ENCODE measurements at regions not wholly inside any gene's neighbourhood (a gene's known extent, or its start where the extent isn't known, plus 50 kb on each side); places are given as distances from the start of the nearest gene placed in this dataset.
A peak's percentile ranks its signal among the peaks of the same experiment; 100 is the strongest.
"Not testable (repeated sequence)": the region's sequence is repeated elsewhere in the genome, so short reads cannot be mapped to it uniquely, and the experiment has no call there.

DNA sequence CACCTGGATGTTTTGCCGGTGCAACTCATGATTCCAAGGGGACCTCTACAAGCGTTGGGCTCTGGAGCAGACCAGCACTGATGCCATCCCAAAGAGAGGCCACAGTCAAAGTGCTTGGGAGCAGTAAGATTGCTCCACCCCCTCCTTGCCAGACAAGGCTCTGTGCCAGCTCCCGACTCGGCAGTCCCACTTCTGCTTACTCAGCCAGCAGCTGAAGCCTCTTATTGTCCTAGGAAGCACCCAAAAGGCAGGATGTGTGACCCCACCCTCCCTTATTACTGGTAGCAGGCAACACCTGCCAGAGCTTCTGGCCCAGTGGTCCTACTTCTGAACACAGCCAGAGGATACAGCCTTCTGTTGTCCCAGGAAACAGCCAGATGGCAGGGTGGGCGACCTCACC, 614.2 kb downstream of the TENT5A start:
- DNase-seq (ENCODE audit: low spot score) = no peak

DNA sequence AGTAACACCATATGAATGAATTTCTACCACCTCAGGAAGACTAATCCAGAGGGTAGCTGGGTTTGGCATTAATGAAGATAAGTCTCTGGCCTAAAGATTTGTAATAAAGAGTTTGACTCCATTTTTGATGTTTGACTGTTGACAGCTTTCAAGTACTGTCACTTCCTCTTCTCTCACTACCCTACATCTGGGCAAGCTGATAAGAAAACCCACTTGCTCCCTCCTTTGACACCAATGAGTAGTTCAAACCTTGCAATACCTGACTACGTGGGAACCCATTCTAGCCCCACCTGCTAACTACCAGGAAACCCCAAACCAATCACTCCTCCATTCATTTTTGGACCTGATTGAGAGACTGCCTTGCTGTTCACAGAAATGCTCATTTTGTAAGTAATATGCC, 621.5 kb downstream of the TENT5A start:
- no peak for DNase-seq (ENCODE audit: low spot score)

DNA sequence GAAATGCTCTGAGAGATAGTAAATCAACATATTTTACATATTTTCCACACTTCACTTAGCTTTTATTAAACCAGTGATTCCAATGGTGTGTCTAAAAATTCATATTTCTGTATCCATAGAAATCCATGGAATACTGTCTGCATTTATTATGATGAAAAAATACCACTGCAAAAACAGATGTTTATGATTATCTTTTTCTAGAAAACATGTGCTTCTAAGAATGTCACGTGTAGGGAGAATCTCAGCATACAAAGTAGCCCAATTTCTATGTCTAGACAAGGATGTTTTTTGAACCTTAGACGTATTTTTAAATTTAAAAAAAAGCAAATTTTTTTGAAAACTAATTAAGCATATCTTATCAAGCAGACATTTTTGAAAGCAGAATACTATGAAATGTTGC, 622.4 kb downstream of the TENT5A start:
- peak; percentile 48 for DNase-seq (ENCODE audit: low spot score)

DNA sequence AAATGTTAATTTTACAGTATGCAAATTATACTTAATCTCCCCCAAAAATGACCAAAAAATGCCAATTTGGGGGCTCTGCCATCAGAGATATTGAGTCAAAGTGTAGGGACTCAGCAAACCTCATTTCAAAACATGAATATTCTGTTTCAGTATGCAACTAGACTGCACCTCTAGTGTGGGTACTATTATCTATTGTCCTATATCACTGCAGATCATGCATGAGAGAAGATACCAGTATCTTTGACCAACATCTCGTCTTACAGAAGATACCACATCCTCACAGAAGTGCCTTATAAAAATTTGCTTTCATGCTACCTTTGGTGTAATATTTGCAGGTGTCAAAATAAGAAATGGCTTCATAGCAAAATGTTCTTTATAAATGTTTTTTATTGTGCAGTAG, 623.8 kb downstream of the TENT5A start:
- DNase-seq (ENCODE audit: low spot score) = no peak

DNA sequence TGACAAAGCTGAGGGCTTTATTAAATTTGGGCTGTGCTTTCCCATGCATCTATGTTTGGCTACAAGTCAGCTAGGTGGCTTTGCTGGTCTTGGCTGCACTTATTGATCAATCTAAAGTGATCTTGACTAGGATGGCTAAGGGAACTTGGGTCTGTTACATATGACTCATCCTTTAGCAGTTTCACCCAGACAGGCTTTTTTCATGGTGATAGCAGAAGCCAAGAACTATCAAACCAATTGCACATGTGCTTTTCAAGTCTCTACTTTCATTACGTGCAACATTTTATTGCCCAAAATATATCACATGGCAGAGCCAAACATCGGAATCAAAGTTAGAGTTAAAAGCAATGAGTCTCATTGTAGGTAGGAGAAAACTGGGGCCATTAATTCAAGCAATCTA, 626.3 kb downstream of the TENT5A start:
- DNase-seq (ENCODE audit: low spot score) = peak; percentile 10

DNA sequence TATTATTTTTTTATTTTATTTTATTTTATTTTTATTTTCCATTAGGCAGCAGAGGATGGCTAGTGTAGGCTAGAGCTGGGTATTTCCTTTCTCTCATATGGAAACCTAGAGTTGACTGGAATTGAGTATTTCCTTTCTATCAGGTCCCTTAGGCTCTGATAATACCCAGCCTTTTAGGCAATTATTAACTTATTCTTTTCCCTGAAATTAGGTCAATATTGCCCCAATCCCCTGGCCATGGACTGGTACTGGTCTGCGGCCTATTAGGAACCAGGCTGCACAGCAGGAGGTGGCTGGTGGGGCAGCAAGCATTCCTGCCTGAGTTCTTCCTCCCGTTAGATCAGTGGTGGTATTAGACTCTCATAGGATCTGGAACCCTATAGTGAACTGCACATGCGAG, 632.2 kb downstream of the TENT5A start:
- no peak for DNase-seq (ENCODE audit: low spot score)

DNA sequence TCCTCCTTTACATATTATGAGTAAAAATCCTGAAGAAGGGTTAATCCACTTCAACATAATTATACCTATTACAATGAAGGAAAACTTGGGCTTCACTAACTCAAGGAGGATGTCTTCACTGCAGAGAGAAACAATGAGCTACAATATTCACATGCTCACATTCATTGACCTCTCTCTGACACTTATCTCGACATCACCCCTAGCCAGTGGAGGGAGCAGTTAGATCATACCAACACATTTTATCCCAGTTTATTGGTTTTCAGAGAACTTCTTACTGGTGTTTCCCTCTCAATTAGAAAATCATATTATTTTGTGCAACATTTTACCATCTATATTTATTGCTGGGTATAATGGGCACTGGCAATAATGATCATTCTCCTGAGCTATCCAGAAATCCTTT, 646.5 kb downstream of the TENT5A start:
- no peak for DNase-seq (ENCODE audit: low spot score)

DNA sequence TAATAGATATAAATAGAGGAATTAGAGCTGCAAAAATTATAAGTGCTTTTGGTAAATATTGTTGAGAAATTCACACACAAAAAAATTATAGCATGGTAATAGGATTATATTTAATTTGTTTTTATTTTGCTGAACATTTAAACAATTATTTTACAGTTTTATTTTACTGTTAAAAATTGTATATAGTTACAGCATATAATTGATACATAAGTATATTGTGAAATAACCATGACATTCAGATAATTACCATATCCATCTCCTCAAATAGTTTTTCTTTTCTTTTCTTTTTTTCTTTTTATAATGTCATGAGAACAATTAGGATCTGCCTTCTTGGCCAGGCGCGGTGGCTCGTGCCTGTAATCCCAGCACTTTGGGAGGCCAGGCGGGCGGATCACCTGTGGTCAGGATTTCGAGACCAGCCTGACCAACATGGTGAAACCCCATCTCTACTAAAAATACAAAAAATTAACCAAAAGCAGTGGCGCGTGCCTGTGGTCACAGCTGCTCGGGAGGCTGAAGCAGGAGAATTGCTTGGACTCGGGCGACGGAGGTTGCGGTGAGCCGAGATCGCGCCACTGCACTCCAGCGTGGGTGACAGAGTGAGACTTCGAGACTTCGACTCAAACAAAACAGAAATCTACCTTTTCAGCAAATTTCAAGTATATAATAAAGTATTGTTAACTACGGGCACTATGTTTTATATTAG, 654.2 kb downstream of the TENT5A start:
- no peak for DNase-seq (ENCODE audit: low spot score)

DNA sequence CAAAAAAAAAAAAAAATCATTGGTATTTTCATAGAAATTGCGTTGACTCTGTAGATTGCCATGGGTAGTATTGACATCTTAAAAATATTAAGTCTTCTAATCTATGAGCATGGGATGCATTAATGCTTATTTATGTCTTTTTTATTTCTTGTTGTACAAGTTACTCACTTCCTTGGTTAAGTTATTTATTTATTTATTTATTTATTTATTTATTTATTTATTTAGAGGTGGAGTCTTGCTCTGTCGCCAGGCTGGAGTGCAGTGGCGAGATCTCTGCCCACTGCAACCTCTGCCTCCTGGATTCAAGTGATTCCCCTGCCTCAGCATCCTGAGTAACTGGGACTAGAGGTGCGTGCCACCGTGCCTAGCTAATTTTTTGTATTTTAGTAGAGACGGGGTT, 656.0 kb downstream of the TENT5A start:
- DNase-seq (ENCODE audit: low spot score) = not testable (repeated sequence)

DNA sequence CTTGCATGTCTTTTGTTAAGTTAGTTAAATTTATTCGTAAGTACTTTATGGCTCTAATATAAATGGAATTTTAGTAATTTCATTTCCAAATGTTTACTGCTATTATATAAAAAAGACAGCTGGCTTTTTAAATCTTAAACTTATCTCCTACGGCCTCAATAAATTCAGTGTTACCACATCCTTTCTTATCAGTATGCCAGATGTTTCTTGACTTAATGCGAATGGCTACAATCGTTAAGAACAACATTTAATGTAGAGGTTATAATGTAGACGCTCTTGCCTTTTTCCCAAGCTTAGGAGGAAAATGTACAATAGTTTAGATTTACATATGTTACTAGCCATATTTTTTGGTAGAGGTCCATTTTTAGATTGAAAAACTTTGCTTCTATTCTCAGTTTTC, 659.4 kb downstream of the TENT5A start:
- peak; percentile 83 for DNase-seq (ENCODE audit: low spot score)

DNA sequence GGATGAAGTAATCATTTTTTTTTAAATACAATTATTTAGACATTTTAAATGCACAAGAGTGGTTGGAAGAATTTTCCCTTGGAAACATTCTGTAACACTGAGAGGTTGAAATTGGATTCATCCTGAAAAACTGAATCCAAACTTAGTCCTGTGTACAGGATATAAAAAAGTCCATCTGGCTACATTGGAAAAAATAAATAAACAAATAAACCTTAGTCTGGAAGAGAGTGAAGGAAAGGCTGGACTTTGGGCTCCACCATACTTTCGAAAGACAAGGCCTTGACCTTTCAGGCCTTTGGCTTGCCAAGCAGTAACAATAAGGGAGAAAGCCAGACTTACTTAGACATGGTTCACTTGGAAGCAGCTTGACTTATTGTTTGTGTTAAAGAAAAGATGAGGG, 664.3 kb downstream of the TENT5A start:
- no peak for DNase-seq (ENCODE audit: low spot score)

DNA sequence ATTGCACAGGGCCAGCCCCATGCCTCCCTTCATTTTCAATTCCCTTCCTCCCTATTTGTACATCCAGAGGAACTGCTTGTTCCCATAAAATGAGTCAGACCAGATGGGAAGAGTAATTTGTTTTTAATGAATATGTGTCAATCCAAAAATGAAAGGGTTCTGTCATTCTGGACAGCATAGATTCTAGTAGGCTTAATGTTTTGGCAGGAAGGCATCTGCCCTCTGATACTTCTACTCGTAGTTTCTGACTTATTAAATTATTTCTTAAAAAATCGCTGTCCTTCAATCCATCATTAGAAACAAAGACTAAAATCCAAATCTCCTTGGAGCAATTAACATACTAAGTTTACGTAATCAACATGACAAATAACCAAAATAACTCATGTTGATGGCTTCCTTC, 665.5 kb downstream of the TENT5A start:
- no peak for DNase-seq (ENCODE audit: low spot score)

DNA sequence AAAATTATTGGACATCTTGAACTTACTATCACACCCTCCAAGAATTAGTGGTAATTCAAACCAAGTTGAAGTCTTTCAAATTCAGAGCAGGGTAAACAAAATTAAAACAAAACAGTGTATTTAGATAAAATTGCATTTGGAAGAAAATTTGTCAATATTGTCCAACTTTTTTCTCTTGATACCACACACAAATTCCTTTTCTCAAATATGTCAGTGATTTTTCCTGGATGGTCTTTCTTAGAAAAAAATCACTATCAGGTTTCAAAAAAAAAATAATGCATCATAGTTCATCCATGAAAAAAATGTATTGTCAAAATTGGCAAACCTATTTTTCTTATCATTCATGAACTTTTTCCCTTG, 667.1 kb downstream of the TENT5A start:
- DNase-seq (ENCODE audit: low spot score) = no peak

DNA sequence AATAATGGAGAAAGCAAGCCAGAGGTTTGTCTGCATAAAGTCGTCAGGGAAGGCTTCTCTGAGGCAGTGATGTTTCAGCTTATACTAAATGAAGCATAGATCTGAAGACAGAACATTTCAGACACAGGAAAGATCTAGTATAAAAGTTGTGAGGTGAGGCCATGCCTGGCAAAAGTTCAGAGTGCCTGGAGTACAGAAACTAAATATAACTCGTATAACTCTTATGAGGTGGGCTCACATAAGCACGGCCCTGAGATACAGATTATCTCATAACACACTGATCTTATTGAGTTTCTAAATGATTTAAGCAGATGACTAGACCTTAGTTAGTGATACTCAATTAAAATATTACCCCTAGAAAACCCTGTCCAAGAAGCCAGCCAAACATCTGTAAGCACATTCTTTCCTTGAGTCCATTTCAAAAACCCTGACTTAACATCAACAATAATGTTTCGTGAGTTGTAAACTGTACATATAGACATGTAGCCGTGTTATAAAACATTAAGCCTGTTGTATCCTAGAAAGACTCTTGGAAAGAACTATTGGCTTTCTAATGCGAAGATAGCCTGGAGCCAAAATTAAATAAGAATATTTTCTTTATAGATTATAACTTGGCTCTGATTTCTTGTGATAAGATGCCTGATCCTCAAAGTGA, 667.6 kb downstream of the TENT5A start:
- peak; percentile 84 for DNase-seq (ENCODE audit: low spot score)

DNA sequence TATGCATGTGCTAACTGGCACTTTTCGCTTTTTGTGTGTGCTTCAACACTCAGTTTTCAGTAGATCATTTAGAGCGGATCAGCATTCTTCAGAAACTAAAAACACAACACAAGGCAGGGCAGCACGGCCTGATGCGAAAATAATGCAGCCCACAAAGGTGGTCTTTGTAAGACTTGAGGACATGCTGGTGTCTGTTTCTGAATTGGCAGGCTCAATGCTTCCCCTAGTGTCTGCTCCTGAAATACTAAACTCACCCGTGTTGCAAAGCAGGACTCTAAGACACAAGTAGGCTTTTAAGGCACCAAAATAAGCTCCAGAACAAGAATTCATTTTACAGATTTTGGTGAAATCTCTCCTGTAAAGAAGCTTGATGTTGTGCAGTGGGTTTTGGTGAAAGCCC, 676.5 kb downstream of the TENT5A start:
- no peak for DNase-seq (ENCODE audit: low spot score)

DNA sequence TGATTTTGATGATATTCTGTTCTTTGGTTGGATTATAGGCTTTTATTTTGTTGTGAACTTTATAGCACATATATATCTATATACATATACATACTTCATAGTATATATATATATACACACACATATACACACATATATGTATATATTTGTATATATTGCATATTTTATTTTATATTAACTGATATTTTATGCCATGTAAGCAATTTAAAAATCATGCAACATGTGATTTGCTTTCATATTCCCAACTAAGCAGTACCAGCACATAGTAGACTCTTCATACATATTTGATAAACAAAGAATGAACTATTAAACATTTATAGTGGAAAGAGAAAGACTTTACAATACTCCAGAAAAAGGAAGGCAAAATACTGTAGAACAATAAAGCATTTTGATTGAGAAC, 679.2 kb downstream of the TENT5A start:
- DNase-seq (ENCODE audit: low spot score) = no peak

DNA sequence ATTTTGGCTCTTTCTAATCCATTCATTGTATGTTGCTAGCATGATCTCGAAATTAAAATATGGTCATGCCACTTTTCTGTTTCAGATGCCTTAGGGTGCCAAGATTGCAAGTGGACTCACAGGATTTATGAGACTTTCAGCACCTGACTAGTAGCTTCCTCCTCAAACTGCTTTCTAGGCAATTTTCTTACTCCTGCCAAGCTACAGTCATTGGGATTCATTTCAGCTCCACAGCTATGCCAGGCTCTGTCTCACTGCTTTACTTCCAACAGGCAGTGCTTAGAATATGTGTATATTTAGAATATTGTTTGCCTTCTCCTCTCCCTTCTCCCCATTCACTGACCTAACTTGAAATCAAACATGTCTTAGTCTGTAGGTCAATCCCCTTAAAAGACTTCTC, 681.4 kb downstream of the TENT5A start:
- DNase-seq (ENCODE audit: low spot score) = no peak

DNA sequence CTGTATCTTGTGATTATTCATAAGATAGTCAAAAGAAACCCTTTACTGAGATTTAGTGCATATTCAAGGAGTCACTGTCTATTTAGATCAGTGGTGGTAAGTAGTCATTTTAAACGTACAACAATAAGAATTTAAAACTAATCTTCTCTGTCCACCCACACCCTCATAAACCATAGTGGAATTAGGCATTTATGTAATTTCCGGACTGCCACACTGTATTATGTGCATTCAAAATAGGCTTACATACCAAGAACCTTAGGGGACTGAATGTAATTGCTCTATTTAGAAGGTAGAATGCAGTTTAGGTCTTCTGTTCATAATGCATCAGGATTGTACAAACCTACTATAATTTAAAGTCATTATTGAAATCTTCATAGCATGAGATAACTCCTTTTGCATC, 685.4 kb downstream of the TENT5A start:
- DNase-seq (ENCODE audit: low spot score) = no peak

DNA sequence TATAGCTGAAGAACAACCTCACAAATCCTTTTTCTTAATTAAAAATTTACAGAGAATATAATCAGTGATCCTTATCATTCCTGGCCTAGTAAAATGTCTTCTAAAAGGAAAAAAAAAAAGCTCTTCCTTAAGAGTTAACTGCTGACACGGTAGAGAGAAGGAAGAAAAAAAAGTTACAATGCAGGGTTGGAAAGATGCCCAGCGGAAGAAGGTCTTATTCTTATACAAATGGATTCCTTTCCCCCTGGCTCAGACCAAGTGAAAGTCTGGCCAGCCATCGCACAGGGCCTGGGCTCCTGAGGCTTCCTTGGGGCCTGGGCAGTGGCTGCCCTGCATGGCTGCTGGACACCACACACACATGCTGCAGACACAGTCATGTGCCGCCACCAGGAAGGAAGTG, 688.6 kb downstream of the TENT5A start:
- no peak for DNase-seq (ENCODE audit: low spot score)

DNA sequence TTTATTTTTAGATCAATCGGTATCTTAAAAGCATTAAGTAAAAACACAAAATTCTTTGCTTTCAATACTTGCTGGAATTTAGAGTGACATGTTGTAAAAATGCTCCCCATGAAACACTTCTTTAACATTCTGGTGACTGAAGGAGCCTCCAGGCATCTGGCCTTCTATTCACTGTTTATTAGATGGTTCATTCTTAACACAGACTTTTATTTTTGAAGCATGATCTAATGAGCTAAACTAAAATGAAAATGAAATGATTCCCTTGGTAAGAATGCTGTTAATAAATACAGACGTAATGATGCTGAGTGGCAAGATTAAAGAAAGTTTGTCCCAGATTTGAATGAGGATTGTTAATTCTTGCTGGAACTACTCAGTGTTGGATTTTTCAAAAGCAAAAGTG, 698.4 kb downstream of the TENT5A start:
- no peak for DNase-seq (ENCODE audit: low spot score)

DNA sequence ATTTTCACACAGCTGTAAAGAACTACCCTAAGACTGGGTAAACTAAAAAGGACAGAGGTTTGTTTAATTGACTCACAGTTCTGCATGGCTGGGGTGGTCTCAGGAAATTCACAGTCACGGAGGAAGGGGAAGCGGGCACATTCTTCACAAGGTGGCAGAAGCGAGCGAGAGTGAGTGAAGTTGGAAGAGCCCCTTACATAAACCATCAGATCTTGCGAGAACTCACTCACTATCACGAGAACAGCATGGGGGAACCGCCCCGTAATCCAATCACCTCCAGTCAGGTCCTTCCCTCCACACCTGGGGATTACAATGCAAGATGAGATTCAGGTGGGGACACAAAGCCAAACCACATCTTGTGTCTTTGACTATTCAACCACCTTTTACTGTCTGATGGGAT, 700.5 kb downstream of the TENT5A start:
- DNase-seq (ENCODE audit: low spot score) = no peak

DNA sequence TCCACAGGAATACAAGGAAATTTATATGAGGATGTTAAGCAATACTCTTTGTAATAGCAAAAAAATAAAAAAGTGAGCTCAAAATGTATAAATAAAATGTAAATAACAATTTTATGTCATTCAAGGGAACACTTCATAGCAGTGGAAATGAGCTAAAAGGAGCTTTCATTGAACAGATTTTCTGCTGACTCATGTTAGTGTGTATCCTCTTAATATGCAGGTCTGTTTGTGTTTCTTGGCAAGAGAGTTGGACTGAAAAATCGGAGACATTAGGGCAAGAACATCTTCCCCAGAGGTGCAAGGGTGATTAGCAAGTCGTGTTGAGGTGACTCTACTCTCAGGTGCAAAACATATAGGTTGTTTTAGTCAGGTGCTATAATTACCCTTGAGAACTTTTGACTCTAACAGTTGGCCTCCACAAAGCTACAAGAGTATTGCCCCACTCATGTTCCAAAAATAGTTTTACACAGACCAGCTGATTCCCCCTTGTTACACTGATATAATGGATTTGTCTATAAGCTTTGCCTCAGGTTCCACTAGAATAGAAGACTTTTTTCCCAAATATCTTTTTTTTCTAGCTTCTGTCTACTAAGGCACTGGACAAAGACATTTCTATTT, 702.9 kb downstream of the TENT5A start:
- no peak for DNase-seq (ENCODE audit: low spot score)

DNA sequence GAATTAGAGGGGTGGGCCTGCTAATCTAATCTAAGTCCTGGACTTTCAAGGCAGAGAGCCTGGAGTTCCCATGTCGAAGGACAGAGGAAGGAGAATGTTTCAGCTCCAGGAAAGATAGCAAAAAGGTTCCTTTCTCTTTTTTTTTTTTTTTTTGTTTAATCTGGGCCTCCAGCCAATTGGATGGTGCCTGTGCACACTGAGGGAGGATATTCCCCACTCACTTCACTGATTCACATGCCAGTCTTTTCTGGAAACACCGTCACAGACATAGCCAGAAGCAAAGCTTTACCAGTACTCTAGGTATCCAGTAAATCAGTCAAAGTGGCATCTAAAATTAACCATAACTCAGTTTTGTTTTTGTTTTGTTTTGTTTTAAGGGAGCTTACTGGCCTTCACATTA, 721.1 kb downstream of the TENT5A start:
- DNase-seq (ENCODE audit: low spot score) = peak; percentile 12
